Ishikawa (cell line): ENCODE measurements at regions not wholly inside any gene's neighbourhood (a gene's known extent, or its start where the extent isn't known, plus 50 kb on each side); places are given as distances from the start of the nearest gene placed in this dataset.

Experiments used
- CEBPB ChIP-seq: IDR thresholded peaks from 2 replicates; pipeline ENCODE4 v1.6.1; 2012
- CREB1 ChIP-seq: IDR thresholded peaks from 2 replicates; pipeline ENCODE4 v1.6.1; 2012; ENCODE audit warnings: low read depth
- EGR1 ChIP-seq: IDR thresholded peaks from 2 replicates; pipeline ENCODE4 v1.6.1; 2012
- EP300 ChIP-seq: IDR thresholded peaks from 2 replicates; pipeline ENCODE4 v1.6.1; 2012; ENCODE audit warnings: borderline replicate concordance
- FOXM1 ChIP-seq: IDR thresholded peaks from 2 replicates; pipeline ENCODE4 v1.6.1; 2012; ENCODE audit warnings: low read depth, borderline replicate concordance
- MAX ChIP-seq: IDR thresholded peaks from 2 replicates; pipeline ENCODE4 v1.6.1; 2012
- NFIC ChIP-seq: IDR thresholded peaks from 2 replicates; pipeline ENCODE4 v1.6.1; 2012
- RAD21 ChIP-seq: IDR thresholded peaks from 2 replicates; pipeline ENCODE4 v1.6.1; 2012; ENCODE audit warnings: low read depth
- REST ChIP-seq: IDR thresholded peaks from 2 replicates; pipeline ENCODE4 v1.6.1; 2012; ENCODE audit warnings: low read depth, mild to moderate bottlenecking
- TAF1 ChIP-seq: IDR thresholded peaks from 2 replicates; pipeline ENCODE4 v1.6.1; 2012; ENCODE audit warnings: low read depth, mild to moderate bottlenecking
- TCF12 ChIP-seq: IDR thresholded peaks from 2 replicates; pipeline ENCODE4 v1.6.1; 2012; ENCODE audit warnings: low read depth
- TEAD4 ChIP-seq: IDR thresholded peaks from 2 replicates; pipeline ENCODE4 v1.6.1; 2012
- USF1 ChIP-seq: IDR thresholded peaks from 2 replicates; pipeline ENCODE4 v1.6.1; 2012
- YY1 ChIP-seq: IDR thresholded peaks from 2 replicates; pipeline ENCODE4 v1.6.1; 2012; ENCODE audit warnings: low read depth
- ZBTB7A ChIP-seq: IDR thresholded peaks from 2 replicates; pipeline ENCODE4 v1.6.1; 2012; ENCODE audit warnings: low read depth

GRCh38 chr13:48904668-48905290 is 70.9 kb upstream of the FNDC3A start:
- no peak for TF ChIP-seq NFIC
- no peak for TF ChIP-seq ZBTB7A
- TF ChIP-seq FOXM1: no peak
- TF ChIP-seq EGR1: no peak
- no peak for TF ChIP-seq MAX

- TF ChIP-seq CREB1 (no peak), REST (no peak), NFIC (no peak), TAF1 (no peak), FOXM1 (no peak), EP300 (no peak), ZBTB7A (no peak), USF1 (no peak), YY1 (no peak), CEBPB (no peak), EGR1 (no peak), MAX (no peak), TCF12 (no peak), TEAD4 (no peak), RAD21 (no peak)
These were observed 69.5 kb upstream of the FNDC3A start for GRCh38 chr13:48906200-48906599.

GRCh38 chr13:48908381-48909055 is 67.2 kb upstream of the FNDC3A start:
- TF ChIP-seq RAD21 (no peak), CREB1 (no peak), FOXM1 (no peak), REST (no peak), ZBTB7A (no peak), YY1 (no peak), EP300 (no peak), EGR1 (no peak), TCF12 (no peak), TEAD4 (no peak)

- TF ChIP-seq EGR1: no peak
- no peak for TF ChIP-seq CREB1
- TF ChIP-seq TAF1: no peak
- no peak for TF ChIP-seq ZBTB7A
- no peak for TF ChIP-seq RAD21
- TF ChIP-seq NFIC: no peak
- no peak for TF ChIP-seq TCF12
- no peak for TF ChIP-seq YY1
These were observed 66.7 kb upstream of the FNDC3A start for GRCh38 chr13:48909056-48909389.

GRCh38 chr13:48910686-48911085 is 65.0 kb upstream of the FNDC3A start:
- TF ChIP-seq CEBPB: no peak
- no peak for TF ChIP-seq EGR1
- no peak for TF ChIP-seq MAX
- no peak for TF ChIP-seq NFIC
- TF ChIP-seq TCF12: no peak
- TF ChIP-seq REST: no peak
- no peak for TF ChIP-seq TAF1
- no peak for TF ChIP-seq FOXM1
- TF ChIP-seq CREB1: no peak
- TF ChIP-seq TEAD4: no peak
- TF ChIP-seq USF1: no peak
- no peak for TF ChIP-seq EP300
